ENCODE measurements at regions not wholly inside any gene's neighbourhood (a gene's known extent, or its start where the extent isn't known, plus 50 kb on each side); places are given as distances from the start of the nearest gene placed in this dataset.

- TF ChIP-seq CTCF (IDR thresholded peaks at IDR 0.05; ENCODE audit: low read depth, low read length) (no peak), MYC (IDR thresholded peaks at IDR 0.05; ENCODE audit: low read depth, low read length) (no peak)
Measured at GRCh38 chr10:4214908-4215307, 429.9 kb upstream of the KLF6 start.

Measured in NB4 (cell line).